ENCODE measurements at regions not wholly inside any gene's neighbourhood (a gene's known extent, or its start where the extent isn't known, plus 50 kb on each side); places are given as distances from the start of the nearest gene placed in this dataset.

GRCh38 chr5:157961176-157961575 is 102.2 kb upstream of the CLINT1 start:
- no peak for DNase-seq
- Histone ChIP-seq H3K9me3 (replicated peaks in 1 of 3) (no peaks in the 10 kb centered on the region), H3K36me3 (replicated peaks in 1 of 2) (no peaks in the 10 kb centered on the region), H3K27me3 (no peaks in the 10 kb centered on the region), H3K27ac (no peak overlapping the region), H3K4me3 (no peak overlapping the region), H3K4me1 (replicated peaks in 1 of 2) (no peaks in the 10 kb centered on the region)
- intact Hi-C loops (cut with DNase I): no loop called here
- WGBS, 4 donors: 77 to 88% (median 83%) methylated on average over 9 of the region's 9 CpGs
- TF ChIP-seq POLR2A (IDR thresholded peaks at IDR 0.05) (no peak), CTCF (IDR thresholded peaks at IDR 0.05) (no peak)

- no peak for DNase-seq
- TF ChIP-seq CTCF (IDR thresholded peaks at IDR 0.05) (no peak), POLR2A (IDR thresholded peaks at IDR 0.05) (no peak)
- intact Hi-C loops (cut with DNase I): no loop called here
- H3K27me3 ChIP-seq: no peaks in the 10 kb centered on the region
- no peak overlapping the region for H3K4me3 ChIP-seq
- no peaks in the 10 kb centered on the region for H3K36me3 ChIP-seq (replicated peaks in 1 of 2)
- H3K4me1 ChIP-seq (replicated peaks in 1 of 2): no peaks in the 10 kb centered on the region
- H3K9me3 ChIP-seq (replicated peaks in 1 of 3): no peaks in the 10 kb centered on the region
- no peak overlapping the region for H3K27ac ChIP-seq
Measured at GRCh38 chr5:157959370-157959769, 100.4 kb upstream of the CLINT1 start.

- TF ChIP-seq POLR2A (IDR thresholded peaks at IDR 0.05): no peak
- TF ChIP-seq CTCF (IDR thresholded peaks at IDR 0.05): no peak
- H3K9me3 ChIP-seq (replicated peaks in 1 of 3): no peaks in the 10 kb centered on the region
- no peak for DNase-seq
- H3K4me3 ChIP-seq: no peak overlapping the region
- 62 to 73% (median 63%) methylated on average over 3 of the region's 3 CpGs for WGBS, 4 donors
- intact Hi-C loops (cut with DNase I): no loop called here
- no peak overlapping the region for H3K27ac ChIP-seq
- no peaks in the 10 kb centered on the region for H3K27me3 ChIP-seq
- H3K36me3 ChIP-seq (replicated peaks in 1 of 2): no peaks in the 10 kb centered on the region
- H3K4me1 ChIP-seq (replicated peaks in 1 of 2): no peaks in the 10 kb centered on the region
Measured at GRCh38 chr5:157956271-157956885, 97.4 kb upstream of the CLINT1 start.

GRCh38 chr5:157955541-157956172 is 96.7 kb upstream of the CLINT1 start:
- no peaks in the 10 kb centered on the region for H3K4me1 ChIP-seq (replicated peaks in 1 of 2)
- TF ChIP-seq POLR2A (IDR thresholded peaks at IDR 0.05): no peak
- no peak for TF ChIP-seq CTCF (IDR thresholded peaks at IDR 0.05)
- H3K4me3 ChIP-seq: no peak overlapping the region
- intact Hi-C loops (cut with DNase I): no loop called here
- no peaks in the 10 kb centered on the region for H3K27me3 ChIP-seq
- H3K9me3 ChIP-seq (replicated peaks in 1 of 3): no peaks in the 10 kb centered on the region
- no peaks in the 10 kb centered on the region for H3K36me3 ChIP-seq (replicated peaks in 1 of 2)
- no peak for DNase-seq
- H3K27ac ChIP-seq: no peak overlapping the region
- WGBS, 4 donors: 91 to 94% (median 92%) methylated on average over 6 of the region's 6 CpGs

All from adrenal gland (tissue), 9 donors.